ENCODE measurements at regions not wholly inside any gene's neighbourhood (a gene's known extent, or its start where the extent isn't known, plus 50 kb on each side); places are given as distances from the start of the nearest gene placed in this dataset.

DNA sequence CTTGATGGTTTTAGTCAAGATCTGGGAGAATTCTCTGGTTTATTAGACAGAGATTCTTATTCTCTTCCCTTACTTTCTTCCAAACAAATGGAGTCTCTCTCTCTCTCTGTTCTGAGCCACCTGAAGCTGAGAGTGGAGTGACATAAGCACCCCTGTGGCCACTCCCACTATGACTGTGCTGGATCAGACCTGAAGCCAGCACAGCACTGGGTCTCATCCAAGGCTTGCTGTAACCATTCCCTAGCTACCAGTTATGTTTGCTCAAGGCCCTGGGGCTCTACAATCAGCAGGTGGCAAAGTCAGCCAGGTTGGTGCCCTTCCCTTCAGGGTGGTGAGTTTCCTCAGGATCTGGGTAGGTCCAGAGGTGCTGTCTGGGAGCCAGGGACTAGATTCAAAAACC lies 568.5 kb downstream of the AACS start:
- H3K27me3 Mint-ChIP-seq = no peaks in the 10 kb centered on the region
- no peaks in the 10 kb centered on the region for H3K4me1 Mint-ChIP-seq
- no peak for DNase-seq (ENCODE audit: low spot score in 2 of 2)
- no peak for ATAC-seq (replicated peaks; ENCODE audit: extremely low read depth, poor library complexity, severe bottlenecking)
- H3K27ac Mint-ChIP-seq (ENCODE audit: low read depth) = no peak overlapping the region
- no peak overlapping the region for H3K4me3 Mint-ChIP-seq
- no peaks in the 10 kb centered on the region for H3K36me3 Mint-ChIP-seq (ENCODE audit: insufficient read depth)
- H3K9me3 Mint-ChIP-seq = peaks cover 17% of the 10 kb centered on the region

DNA sequence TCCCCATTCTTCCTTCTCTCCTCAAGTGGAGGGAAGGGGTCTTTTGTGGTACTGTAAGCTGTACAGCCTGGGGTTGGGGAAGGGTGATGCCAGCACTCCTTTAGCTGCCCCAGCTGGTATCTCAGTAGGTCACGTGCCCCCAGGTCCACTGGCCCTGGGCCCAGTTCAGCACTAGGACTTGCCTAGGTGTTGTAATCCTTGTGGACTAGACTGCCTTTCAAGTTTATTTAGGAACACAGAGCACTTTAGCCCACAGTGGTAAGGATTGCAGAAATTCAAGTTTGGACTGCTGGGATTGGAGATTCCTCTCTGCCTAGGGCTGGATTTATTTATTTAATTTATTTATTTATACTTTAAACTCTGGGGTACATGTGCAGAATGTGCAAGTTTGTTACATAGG lies 569.6 kb downstream of the AACS start:
- H3K9me3 Mint-ChIP-seq = peaks cover 23% of the 10 kb centered on the region
- H3K27me3 Mint-ChIP-seq = no peaks in the 10 kb centered on the region

DNA sequence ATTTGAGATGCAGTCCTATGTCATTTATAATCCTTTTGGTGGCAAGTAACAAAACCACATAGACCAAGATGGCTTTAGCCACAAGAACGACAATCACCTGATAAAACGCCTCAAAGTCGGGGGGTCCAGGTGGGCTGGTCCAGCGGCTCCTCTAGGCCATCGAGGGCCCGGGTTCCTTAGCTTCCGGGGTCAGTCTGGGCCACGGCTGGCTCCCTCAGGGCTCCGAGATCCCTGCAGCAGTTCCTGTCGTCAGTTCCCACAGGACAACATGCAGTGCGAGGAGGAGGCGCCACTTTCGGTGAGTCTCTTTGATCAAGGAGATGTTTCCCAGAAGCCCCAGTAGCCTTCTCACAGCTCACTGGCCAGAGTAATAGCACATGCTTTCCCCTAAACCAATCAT lies 574.6 kb downstream of the AACS start:
- no peaks in the 10 kb centered on the region for H3K27me3 Mint-ChIP-seq
- no peak overlapping the region for H3K27ac Mint-ChIP-seq (ENCODE audit: low read depth)
- no peaks in the 10 kb centered on the region for H3K36me3 Mint-ChIP-seq (ENCODE audit: insufficient read depth)
- ATAC-seq (replicated peaks; ENCODE audit: extremely low read depth, poor library complexity, severe bottlenecking) (no peak), DNase-seq (ENCODE audit: low spot score in 2 of 2) (no peak)
- no peak overlapping the region for H3K4me3 Mint-ChIP-seq
- H3K9me3 Mint-ChIP-seq = peaks cover 10% of the 10 kb centered on the region
- H3K4me1 Mint-ChIP-seq = no peaks in the 10 kb centered on the region

More for the DNA sequence above, 569.6 kb downstream of the AACS start:
- ATAC-seq (replicated peaks; ENCODE audit: extremely low read depth, poor library complexity, severe bottlenecking) (no peak), DNase-seq (ENCODE audit: low spot score in 2 of 2) (no peak)
- Mint-ChIP-seq H3K4me3 (no peak overlapping the region), H3K4me1 (no peaks in the 10 kb centered on the region), H3K27ac (ENCODE audit: low read depth) (no peak overlapping the region), H3K36me3 (ENCODE audit: insufficient read depth) (no peaks in the 10 kb centered on the region)

DNA sequence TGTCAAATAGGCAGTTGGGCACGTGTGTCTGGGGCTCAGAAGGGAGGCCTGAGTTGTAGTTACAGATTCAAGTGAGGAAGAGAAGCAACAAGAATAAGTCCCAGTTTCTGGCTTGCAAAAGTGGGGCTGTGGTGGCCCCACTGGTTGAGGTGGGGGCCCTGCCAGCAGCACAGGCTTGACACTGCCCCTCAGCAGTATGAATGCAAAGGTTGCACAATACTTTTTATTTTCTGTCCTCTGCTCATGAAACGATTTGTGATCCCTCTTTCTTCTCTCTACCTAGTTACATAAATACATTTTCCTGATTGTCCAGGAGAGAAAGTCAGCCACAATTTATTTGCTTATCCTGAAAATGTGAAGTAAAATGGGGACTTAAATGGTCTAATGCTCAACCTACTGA lies 577.8 kb downstream of the AACS start:
- H3K4me3 Mint-ChIP-seq = no peak overlapping the region
- no peak for DNase-seq (ENCODE audit: low spot score in 2 of 2)
- ATAC-seq (replicated peaks; ENCODE audit: extremely low read depth, poor library complexity, severe bottlenecking) = no peak
- H3K4me1 Mint-ChIP-seq = no peaks in the 10 kb centered on the region
- H3K9me3 Mint-ChIP-seq = peaks cover 11% of the 10 kb centered on the region
- no peaks in the 10 kb centered on the region for H3K36me3 Mint-ChIP-seq (ENCODE audit: insufficient read depth)
- no peak overlapping the region for H3K27ac Mint-ChIP-seq (ENCODE audit: low read depth)
- H3K27me3 Mint-ChIP-seq = no peaks in the 10 kb centered on the region

DNA sequence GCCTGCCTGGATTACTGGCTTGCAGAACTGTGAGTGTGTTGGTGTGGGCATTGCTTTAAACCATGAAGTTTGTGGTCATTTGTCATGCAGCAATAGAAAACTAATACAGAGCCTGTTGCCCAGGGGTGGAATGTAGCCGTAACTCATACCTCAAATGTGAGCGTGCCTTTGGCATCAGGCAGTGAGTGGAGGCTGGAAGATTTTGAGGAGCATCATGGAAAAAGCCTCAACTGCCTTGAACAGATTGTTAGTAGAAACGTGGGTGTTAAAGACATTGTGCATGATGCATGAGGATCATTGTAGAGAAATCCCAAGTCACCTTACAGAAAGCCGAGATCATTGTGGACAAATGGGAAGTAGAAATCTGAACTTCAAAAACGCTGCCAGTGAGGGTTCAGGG lies 580.5 kb downstream of the AACS start:
- Mint-ChIP-seq H3K27ac (ENCODE audit: low read depth) (no peak overlapping the region), H3K9me3 (peaks cover 21% of the 10 kb centered on the region), H3K36me3 (ENCODE audit: insufficient read depth) (no peaks in the 10 kb centered on the region), H3K4me3 (no peak overlapping the region), H3K27me3 (no peaks in the 10 kb centered on the region), H3K4me1 (no peaks in the 10 kb centered on the region)
- DNase-seq (ENCODE audit: low spot score in 2 of 2) = no peak
- no peak for ATAC-seq (replicated peaks; ENCODE audit: extremely low read depth, poor library complexity, severe bottlenecking)

DNA sequence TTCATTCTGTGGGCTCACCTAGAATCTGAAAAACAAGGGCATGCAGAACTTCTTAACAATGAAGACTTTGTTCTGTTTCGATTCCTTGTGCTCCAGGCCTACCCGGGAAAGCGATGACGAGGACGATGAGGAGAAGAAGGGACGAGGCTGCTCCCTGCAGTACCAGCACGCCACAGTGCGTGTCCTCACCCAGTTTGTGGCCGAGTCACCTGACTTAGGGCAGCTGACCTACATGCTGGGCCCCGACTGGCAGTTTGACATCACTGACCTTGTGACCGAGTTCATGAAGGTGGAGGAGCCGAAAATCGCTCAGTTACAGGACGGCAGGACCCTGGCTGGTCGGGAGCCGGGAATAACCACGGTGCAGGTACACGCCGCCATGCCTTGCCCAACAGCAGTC lies 585.4 kb downstream of the AACS start:
- H3K9me3 Mint-ChIP-seq = peaks cover 22% of the 10 kb centered on the region
- DNase-seq (ENCODE audit: low spot score in 2 of 2) = no peak
- no peaks in the 10 kb centered on the region for H3K4me1 Mint-ChIP-seq
- ATAC-seq (replicated peaks; ENCODE audit: extremely low read depth, poor library complexity, severe bottlenecking) = no peak
- H3K4me3 Mint-ChIP-seq = no peak overlapping the region
- H3K27me3 Mint-ChIP-seq = no peaks in the 10 kb centered on the region
- no peak overlapping the region for H3K27ac Mint-ChIP-seq (ENCODE audit: low read depth)
- no peaks in the 10 kb centered on the region for H3K36me3 Mint-ChIP-seq (ENCODE audit: insufficient read depth)

DNA sequence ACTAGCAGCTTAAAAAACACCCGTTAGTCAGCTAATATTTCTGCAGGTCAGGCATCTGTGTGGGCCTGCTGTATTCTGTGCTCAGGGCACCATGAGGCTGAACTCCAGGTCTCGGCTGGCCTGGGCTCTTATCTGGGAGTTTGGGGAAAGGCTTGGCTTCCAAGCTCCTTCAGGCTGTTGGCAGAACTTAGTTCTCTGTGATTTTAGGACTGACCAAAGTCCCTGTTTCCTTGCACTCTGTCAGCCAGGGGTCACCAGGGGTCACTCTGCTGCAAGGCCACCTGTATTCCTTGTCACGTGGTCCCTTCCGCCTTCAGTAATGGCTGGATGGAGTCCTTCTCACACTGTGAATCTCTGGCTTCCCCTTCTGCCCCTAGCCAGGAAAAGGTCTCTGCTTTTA lies 586.4 kb downstream of the AACS start:
- Mint-ChIP-seq H3K4me3 (no peak overlapping the region), H3K27ac (ENCODE audit: low read depth) (no peak overlapping the region), H3K4me1 (no peaks in the 10 kb centered on the region), H3K27me3 (no peaks in the 10 kb centered on the region), H3K9me3 (peaks cover 22% of the 10 kb centered on the region), H3K36me3 (ENCODE audit: insufficient read depth) (no peaks in the 10 kb centered on the region)
- DNase-seq (ENCODE audit: low spot score in 2 of 2) = no peak
- ATAC-seq (replicated peaks; ENCODE audit: extremely low read depth, poor library complexity, severe bottlenecking) = no peak

DNA sequence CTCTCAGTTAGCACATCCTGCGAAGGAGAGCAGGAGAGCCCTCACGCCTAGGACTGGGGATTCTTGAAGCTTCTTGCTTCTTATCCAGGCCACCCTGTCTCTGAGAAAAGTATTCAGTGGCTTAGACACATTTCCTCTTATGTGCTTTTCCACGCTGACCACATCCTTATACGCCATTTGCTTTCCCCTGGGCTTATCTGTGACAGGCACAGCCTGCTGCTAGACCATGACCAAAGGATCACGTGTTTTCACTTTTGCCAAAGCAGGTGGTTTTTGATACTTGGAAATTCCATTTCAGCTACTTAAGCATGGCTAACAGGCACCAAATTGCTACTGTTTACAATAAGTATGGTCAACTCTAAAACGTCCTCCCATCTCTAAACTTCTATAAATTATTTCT lies 587.4 kb downstream of the AACS start:
- Mint-ChIP-seq H3K36me3 (ENCODE audit: insufficient read depth) (no peaks in the 10 kb centered on the region), H3K4me1 (no peaks in the 10 kb centered on the region), H3K9me3 (peaks cover 22% of the 10 kb centered on the region), H3K27ac (ENCODE audit: low read depth) (no peak overlapping the region), H3K27me3 (no peaks in the 10 kb centered on the region), H3K4me3 (no peak overlapping the region)
- no peak for DNase-seq (ENCODE audit: low spot score in 2 of 2)
- no peak for ATAC-seq (replicated peaks; ENCODE audit: extremely low read depth, poor library complexity, severe bottlenecking)

DNA sequence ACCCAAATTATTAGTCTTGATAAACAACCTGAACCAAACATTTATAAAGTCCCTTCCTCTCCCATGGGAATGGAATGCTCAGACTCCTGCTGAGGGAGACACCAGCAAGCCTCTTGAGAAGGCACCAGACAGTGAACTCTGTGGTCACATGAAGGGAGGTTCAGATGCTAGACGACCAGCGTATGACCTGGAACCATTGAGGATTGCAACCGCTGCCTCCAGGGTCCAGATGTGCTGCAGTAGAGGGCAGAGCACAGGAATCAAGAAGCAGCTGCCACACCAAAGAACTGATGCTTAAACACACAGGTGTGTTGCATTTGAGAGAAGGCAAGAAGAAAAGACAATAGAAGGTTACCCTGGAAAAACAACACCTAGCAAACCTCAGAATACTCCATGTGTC lies 592.4 kb downstream of the AACS start:
- H3K27ac Mint-ChIP-seq (ENCODE audit: low read depth) = no peak overlapping the region
- H3K4me1 Mint-ChIP-seq = no peaks in the 10 kb centered on the region
- H3K9me3 Mint-ChIP-seq = peaks cover 6% of the 10 kb centered on the region

DNA sequence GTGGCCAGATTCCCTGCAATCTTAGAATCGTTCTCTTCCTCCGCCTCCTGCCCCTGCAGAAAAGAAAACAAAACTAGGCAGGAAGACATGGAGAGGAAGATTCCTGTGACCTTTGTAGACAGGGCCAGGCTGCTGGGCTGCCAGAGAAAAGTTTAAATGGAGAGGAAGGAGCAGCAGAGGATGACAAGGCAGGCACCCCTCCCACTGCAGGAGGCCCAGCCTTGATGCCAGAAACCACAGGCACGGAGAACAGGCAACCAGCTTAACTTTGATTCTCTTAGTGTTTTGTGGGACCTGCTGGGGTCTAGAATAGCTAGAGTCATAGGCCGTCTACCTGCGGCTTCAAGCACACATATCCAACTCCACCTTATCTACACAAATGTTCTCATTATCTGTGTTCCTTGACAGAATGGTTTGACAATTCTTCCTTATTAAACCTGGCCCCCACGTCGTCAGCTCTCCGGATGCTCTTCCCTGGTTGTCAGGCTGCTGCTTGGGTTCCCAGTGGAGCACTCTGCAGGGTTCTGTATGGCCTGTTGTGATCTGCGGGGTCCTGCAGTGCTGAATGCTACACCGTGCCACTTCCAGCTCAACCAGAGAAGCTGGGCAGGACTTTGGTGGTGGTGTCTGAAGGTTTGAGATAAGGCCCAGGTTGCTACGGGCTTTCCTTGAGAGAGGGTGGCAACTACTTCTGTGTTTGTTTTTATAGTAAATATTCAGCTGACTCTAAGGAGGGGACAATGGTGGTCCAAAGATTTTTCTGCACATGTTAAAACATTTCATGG lies 609.5 kb downstream of the AACS start:
- no peaks in the 10 kb centered on the region for H3K36me3 Mint-ChIP-seq (ENCODE audit: insufficient read depth)
- no peak for ATAC-seq (replicated peaks; ENCODE audit: extremely low read depth, poor library complexity, severe bottlenecking)

More for the DNA sequence above, 592.4 kb downstream of the AACS start:
- ATAC-seq (replicated peaks; ENCODE audit: extremely low read depth, poor library complexity, severe bottlenecking) (no peak), DNase-seq (ENCODE audit: low spot score in 2 of 2) (no peak)
- Mint-ChIP-seq H3K27me3 (no peaks in the 10 kb centered on the region), H3K36me3 (ENCODE audit: insufficient read depth) (no peaks in the 10 kb centered on the region), H3K4me3 (no peak overlapping the region)

DNA sequence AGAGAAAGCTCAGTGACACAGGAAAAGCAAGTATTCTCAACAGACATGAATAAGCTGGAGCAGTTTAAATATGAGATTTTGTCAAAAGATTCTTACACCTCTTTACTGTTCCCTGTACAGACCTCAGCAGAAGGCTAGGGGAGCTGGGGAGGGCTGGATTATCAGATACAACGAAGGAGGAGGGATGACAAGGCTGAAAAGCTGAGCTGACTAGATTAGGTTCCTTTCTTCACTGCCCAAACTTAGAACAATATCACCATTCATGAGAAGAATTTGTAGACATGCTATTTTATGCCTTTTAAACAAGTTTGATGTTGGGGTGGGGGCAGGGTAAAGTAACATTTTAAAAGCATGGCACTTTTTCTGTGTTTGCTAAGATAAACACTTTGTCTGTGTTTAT lies 611.1 kb downstream of the AACS start:
- no peak overlapping the region for H3K27ac Mint-ChIP-seq (ENCODE audit: low read depth)
- H3K4me1 Mint-ChIP-seq = no peaks in the 10 kb centered on the region
- no peak for DNase-seq (ENCODE audit: low spot score in 2 of 2)
- no peaks in the 10 kb centered on the region for H3K27me3 Mint-ChIP-seq
- H3K36me3 Mint-ChIP-seq (ENCODE audit: insufficient read depth) = no peaks in the 10 kb centered on the region
- H3K4me3 Mint-ChIP-seq = no peak overlapping the region
- no peak for ATAC-seq (replicated peaks; ENCODE audit: extremely low read depth, poor library complexity, severe bottlenecking)
- H3K9me3 Mint-ChIP-seq = no peaks in the 10 kb centered on the region

More for the DNA sequence above, 609.5 kb downstream of the AACS start:
- Mint-ChIP-seq H3K27ac (ENCODE audit: low read depth) (no peak overlapping the region), H3K9me3 (peaks cover 2% of the 10 kb centered on the region), H3K4me1 (no peaks in the 10 kb centered on the region), H3K27me3 (no peaks in the 10 kb centered on the region), H3K4me3 (no peak overlapping the region)
- DNase-seq (ENCODE audit: low spot score in 2 of 2) = no peak

DNA sequence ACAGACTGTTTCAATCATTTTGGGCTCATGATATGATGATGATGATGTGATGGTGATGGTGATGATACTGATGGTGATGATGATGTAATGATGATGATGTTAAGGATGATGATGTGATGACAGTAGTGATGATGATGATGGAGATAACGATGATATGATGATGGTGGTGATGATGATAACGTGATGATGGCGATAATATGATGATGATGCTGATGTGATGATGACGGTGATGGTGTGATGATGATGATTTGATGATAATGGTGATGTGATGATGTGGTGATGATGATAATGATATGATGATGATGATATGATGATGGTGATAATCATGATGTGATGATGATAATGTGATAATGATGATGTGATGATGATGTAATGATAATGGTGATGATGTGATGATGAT lies 612.6 kb downstream of the AACS start:
- Mint-ChIP-seq H3K27me3 (no peaks in the 10 kb centered on the region), H3K36me3 (ENCODE audit: insufficient read depth) (no peaks in the 10 kb centered on the region), H3K27ac (ENCODE audit: low read depth) (no peak overlapping the region), H3K4me1 (no peaks in the 10 kb centered on the region), H3K4me3 (no peak overlapping the region), H3K9me3 (no peaks in the 10 kb centered on the region)
- DNase-seq (ENCODE audit: low spot score in 2 of 2) (no peak), ATAC-seq (replicated peaks; ENCODE audit: extremely low read depth, poor library complexity, severe bottlenecking) (no peak)

DNA sequence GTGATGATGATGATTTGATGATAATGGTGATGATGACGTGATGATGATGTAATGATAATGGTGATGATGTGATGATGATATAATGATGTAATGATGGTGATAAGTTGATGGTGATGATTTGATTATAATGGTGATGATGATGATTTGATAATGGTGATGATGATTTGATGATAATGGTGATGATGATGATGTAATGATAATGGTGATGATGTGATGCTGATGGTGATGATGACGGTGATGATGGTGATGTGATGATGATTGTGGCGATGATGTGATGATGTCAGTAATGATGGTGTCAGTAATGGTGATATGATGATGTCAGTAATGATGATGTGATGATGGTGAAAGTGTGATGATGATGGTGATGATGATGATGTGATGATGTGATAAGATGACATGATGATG lies 613.4 kb downstream of the AACS start:
- no peak for DNase-seq (ENCODE audit: low spot score in 2 of 2)
- Mint-ChIP-seq H3K27me3 (no peaks in the 10 kb centered on the region), H3K4me3 (no peak overlapping the region), H3K4me1 (no peaks in the 10 kb centered on the region), H3K27ac (ENCODE audit: low read depth) (no peak overlapping the region), H3K36me3 (ENCODE audit: insufficient read depth) (no peaks in the 10 kb centered on the region), H3K9me3 (no peaks in the 10 kb centered on the region)
- no peak for ATAC-seq (replicated peaks; ENCODE audit: extremely low read depth, poor library complexity, severe bottlenecking)
